Femur (tissue), 1 donor: ENCODE measurements at regions not wholly inside any gene's neighbourhood (a gene's known extent, or its start where the extent isn't known, plus 50 kb on each side); places are given as distances from the start of the nearest gene placed in this dataset.
"Not testable (repeated sequence)": the region's sequence is repeated elsewhere in the genome, so short reads cannot be mapped to it uniquely, and the experiment has no call there.

Experiments used
- DNase-seq: peaks from one replicate; pipeline ENCODE4 v3.0.0-alpha.2; 2017

DNA sequence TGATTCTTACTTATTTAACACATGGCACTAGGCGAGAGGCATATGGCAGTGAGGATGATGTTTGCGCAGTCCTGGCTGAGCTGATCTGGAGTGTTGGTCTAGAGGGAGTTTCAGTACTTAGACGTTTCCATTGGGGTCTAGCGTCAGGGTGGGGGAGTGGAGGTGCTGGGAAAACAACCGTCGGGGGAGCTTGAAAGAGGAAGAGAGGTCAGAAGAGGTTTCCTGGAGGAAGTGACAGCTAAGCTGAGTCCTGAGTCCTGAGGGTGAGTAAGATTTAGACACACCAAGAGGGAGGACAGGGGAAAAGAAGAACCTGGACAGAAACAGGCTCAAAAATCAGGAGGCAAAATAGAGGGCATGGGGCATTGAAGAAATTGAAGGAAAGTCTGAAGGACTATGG is 81.4 kb downstream of the ALOX5AP start:
- DNase-seq, result peak; percentile 18

DNA sequence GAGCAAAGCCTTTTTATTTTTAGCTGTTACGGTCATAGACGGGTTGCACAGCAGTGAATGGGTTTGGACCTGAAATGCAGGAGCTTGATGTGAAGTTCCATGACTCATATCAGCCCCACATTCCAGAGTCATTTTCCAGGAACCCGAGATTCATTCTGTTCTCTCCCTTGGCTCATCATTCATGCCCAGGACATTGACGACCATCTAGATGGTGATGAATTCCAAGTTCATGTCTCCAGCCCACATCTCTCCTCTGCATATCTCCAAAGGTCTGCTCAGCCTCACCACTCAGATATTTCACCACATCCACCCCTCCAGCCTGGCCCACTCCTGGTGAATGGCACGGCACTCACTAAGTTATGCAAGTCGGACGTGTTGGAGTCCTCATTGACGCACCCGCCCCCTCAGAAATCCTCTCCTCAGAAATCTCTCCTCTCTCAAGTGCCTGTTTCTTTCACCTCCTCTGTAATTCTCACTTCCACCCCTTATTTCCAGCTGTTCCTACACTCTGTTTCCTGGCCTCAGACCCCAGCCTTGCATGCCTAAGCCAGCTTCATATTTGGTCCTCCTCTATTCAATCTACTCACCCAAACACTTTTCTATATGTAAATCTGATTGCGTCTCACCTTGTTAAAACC is 83.1 kb downstream of the ALOX5AP start:
- peak; percentile 7 for DNase-seq

DNA sequence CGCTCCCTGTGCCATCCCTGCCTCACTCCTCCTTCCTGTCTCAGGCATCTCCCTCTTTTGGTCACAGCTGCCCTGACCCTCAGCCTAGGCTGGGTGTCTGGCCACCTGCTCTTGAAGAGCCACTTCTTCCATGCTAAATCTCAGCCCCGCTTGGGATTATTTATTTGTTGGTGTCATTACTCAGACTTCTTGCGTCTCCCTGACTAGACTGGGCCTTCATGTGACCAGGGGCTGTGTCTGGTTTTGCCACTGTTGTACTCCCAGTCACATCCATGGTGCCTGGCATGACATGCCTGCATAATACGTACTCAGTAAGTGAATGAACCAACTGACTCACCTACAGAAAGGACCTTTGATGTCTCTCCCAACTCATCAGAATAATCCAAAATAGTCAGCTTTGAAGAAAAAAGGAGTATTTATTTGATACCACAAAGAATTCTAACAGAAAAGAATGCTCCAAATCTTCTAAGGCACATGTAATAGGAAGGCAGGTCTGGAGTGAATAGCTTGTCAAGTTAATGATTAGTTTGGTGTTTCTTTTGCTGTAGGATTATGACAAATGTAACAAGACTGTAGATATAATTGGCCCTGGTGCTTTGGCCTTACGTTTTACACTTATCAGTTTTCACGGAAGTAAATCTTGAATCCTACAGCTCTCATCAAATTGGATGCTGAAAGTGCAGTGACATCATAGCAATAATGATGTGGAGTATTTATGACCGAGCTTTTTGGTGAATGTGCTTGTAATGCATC is 84.0 kb downstream of the ALOX5AP start:
- no peak for DNase-seq

DNA sequence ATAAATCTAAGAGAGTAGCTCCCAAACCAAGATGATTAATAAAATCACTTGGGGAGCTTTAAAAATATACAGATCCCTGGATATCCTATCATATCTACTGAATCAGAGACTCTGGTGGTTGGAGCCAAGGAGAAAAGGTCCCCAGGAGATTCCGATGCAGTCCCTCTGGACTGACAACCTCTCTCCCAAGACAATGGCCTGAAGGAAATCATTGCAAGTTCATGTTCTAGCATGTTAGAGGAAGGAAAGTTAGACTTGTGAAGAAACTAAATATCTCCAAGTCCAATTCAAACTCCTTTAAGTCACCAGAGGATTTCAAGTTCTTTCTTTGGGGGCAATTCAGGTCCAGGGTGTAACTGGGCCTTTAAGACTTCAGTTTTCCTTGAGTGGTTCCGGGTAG is 84.7 kb upstream of the MEDAG start:
- no peak for DNase-seq

DNA sequence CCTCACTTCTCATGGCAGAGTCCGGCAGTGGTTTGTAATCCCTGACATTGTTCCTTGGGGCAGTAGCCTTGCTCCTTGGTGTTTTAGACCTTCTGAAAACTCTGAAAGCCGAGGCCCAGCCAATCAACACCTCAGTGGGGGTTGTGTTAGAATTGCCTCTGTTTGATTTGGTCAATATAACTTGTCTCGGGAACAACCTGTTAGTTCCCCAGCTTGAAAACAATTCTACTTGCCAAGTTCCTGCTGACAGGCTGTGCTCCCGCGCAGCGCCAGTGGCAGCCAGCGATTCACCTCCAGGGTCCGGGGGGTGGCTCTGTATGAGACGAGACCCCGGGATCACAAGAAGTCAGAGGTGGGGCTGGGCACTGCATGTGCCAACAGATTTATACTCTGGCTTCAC is 81.4 kb upstream of the MEDAG start:
- DNase-seq, result no peak

DNA sequence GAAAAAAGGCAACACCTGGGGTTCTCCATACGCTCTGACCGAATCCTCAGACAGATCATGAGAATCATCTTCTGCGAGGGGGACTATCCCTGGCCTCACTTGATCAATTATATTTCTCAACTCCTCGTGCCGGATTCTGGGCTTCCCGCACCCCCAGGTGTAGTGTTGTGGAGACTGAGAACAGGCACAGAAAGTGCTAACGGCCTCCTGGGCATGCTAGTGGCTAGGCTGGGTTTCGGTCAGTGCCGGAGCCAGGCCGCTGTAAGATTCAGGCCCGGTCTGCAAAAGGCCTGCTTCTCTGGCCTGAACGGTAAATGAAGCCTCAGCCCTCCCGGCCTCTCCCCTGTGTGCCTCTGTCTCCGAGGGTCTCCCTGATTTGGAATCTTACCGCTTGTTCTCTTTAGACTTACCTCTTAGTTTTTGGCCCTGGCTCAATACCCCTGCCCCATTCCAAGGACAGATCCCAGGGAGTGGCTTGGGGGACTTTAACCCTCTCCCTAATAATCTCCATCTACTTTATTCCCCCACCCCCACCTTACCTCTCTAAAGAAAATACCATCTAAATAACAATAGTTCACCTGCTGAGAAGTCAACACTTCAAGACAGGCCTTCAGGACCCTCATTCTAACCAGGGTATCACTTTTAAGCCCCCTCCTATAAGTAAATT is 79.0 kb upstream of the MEDAG start:
- DNase-seq, result no peak

DNA sequence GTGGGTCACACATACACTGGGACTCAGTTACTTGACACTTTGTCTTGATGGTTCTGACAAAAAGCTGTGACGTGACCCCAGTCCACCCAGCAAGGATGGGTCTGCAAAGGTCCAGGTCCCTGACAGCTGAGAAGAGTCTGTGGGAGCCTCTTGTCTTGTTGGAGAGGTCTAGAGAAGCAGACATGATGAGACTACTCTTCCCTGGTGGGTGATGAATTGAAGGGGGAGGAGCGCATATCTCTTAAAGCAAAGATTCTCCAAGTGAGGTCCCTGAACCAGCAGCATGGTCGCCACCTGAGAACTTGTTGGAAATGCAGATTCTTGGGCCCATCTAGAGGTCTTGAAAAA is 78.5 kb upstream of the MEDAG start:
- no peak for DNase-seq

DNA sequence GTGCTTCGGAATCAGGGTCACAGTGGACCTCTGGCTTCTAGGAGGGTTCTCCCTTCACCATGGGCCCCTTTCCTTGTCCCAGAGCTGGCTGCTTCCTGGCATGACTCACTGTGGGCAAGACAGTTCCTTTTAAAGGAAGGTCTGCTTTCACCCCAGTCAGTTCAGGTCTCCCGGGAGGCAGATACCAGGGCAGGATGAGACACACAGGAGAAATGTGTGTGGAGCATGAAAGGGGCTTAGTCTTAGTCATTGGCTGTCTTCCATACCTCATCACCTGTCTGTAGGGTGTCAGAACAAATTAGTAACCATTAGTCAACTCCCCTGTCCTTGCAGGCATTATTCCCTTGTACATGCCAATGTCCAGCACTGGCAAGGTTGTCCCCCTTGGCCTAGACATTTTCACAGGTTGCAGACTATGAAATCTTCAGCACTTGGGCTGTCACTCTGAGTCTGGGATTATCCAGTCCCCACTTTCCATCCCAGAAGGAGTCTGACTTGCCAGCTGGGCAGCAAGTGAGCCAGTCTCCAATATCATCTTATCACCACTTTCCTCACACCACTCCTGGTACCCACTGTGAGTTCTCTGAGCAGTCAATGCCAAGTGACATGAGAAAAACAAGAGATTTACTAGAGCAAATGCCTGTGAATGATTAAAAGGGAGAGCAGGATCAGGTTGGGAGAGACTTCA is 76.8 kb upstream of the MEDAG start:
- DNase-seq, result no peak

DNA sequence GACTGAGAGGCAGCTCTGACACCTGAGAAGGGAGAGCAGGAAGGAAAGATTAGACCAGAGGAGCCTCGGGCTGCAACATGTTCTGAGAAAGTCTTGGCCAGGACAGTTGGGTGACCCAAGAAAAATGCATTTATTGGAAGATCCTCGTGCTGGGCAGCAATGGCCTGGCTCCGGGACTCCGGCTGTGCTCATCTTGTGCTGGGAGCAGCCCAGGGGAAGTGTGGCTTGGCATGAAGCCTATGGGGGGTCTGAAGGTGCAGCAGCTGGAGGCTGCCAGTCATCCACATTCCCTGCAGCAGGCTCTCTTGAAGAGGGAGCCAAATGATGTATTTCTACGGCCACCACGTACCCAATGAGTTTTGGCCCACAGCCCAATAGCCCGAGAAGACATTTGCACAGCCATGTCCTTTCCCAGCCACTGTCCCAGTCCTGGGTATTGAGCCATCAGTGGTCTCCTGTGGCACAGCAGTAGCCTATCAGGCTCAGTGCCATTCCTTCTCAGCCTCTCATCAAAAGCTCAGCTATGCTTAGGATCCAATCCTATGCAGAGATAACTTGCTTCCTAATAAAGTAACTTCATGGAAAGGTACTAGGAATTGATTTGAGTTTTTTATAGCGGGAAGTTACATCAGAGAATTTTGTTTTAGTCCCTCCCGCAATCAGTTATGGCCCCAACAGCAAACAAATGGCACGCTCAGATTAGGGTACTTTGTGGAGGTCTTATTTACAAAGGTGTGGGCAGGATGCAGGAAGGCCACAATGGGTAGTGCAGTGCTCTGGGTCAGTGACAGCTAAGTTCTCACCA is 76.0 kb upstream of the MEDAG start:
- no peak for DNase-seq

DNA sequence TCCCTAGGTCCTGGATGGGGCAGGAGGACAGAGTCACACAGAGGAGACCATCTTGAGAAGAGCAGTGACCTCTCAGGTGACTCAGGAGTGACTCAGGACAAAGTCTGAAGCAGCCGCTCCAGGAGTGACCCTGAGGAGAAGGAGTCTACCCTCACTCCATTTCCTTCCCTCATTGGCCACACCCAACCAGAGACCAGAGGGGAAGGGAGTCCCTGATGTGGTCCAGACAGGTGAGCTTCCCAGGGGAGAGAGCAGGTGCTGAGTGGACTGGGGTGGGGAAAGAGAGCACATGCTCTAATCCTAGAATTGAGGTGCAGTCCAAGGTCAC is 75.5 kb upstream of the MEDAG start:
- no peak for DNase-seq

DNA sequence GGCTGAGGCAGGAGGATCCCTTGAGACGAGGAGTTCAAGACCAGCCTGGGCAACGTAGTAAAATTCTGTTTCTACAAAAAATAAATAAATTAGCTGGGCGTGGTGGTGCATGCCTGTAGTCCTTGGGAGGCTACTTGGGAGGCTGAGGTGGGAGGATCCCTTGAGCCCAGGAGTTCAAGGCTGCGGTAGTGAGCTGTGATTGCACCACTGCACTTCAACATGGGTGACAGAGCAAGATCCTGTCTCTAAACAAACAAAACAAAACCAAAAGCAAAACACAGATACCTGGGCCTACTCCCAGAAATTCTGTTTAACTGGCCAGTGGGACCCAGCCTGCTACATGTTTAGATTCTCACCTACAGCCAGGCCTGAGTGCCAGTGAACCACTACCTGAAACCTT is 74.6 kb upstream of the MEDAG start:
- DNase-seq, result no peak

DNA sequence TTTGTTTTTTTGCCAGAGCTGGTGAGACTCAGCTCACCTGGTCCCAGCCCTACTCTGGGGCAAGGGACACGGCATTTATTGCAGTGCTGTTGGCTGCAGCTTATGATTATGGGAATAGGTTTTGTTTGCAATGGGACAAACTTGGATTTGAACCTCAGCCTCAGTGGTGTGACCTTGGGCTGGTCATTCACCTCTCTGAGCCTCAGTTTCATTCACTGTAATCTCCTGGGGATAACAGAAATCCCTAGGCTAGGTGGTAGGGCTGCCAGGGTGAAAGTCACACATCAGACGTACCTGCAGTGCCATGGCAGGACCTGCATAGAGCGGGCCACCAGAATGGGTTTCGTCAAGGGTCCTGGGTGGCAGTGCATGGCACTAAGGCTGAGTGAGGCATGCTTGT is 73.7 kb upstream of the MEDAG start:
- no peak for DNase-seq

DNA sequence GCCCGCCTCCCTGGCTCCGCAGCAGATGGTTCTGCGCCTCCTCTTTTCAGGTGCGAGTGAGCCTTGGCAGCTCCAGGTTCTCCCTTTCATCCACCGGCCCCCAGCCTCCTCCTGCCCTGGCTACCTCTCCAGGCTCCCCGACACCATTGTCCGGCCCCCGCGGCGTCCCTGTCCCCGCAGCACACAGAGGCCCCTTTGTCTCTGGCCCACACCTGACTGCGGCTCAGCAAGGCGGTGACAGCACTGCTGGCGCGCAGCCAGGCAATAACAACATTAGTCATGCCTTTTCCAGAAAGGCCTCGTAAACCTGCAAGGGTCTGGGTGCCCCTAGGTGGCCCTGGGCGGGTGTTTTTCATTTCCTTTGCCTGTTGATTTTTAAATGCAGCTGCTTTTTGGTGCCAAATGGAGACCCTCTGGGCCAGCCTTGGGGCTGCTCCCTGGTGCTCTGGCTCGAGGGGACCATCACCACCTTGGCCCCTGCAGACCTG is 73.2 kb upstream of the MEDAG start:
- DNase-seq, result peak; percentile 63

DNA sequence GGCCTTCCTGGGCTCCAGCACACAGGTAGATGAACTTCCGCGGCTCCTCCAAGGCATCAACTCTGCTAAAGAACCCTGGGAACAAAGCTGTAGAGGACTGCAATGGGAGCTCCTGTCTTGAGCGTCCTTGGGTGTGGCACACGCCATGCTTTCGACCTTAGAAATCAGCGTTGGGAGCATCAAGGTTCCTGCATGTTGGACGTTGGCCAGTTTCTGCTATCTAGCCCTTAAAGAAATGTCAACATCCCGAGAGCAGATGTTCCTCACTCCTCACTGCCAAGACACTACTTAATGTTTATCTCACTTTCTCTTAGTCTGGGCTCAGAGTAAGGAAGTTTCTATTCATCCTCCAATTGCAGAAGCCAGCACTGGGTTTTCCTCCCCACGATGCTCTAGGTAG is 70.6 kb upstream of the MEDAG start:
- DNase-seq, result no peak

DNA sequence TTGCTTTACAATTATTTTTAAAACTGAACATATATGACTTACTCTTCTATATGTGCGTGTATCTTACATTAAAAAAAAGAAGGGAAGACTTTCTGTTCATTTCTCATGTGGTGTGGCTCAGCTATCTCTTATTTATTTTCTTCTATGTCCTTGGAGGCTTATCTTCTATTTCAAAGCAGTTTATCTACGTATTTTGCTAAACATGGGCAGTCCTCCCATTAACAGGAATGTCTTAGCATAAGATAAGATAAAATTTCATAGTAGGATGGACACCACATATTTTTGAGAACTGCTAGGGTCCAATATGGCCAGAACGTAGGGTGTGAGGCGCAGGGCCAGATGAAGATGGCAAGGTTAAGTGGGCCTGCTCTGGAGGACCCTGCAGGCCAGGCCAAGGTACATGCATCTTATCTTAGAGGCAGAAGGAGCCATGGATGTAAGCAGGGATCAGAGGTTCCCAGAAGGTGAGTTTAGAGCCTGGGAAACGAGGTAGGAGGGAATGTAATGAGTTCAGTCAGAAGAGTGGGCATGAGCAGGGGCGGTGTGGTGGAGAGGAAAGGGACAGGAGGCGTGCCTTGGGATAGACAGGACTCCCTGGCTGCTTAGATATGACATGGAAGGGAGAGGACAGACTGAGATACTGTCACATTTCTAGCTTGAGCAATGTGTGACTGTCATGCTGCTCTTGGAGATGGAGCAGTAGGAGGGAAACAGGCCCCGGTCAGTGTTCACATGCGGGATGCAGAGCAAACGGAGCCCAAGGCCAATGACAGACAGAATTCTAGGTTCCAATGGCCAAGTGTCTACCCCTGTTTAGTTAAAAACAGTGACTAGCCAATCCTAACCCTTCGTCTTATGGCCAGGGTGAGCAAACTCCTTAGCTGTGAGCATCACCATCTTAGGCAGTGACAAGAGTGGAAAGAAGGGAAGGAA is 68.6 kb upstream of the MEDAG start:
- no peak for DNase-seq

DNA sequence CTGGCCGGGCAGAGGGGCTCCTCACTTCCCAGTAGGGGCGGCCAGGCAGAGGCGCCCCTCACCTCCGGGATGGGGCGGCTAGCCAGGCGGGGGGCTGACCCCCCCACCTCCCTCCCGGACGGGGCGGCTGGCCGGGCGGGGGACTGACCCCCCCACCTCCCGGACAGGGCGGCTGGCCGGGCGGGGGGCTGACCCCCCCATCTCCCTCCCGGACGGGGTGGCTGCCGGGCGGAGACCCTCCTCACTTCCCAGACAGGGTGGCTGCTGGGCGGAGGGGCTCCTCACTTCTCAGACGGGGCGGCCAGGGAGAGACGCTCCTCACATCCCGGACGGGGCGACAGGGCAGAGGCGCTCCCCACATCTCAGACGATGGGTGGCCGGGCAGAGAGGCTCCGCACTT is 66.4 kb upstream of the MEDAG start:
- not testable (repeated sequence) for DNase-seq

DNA sequence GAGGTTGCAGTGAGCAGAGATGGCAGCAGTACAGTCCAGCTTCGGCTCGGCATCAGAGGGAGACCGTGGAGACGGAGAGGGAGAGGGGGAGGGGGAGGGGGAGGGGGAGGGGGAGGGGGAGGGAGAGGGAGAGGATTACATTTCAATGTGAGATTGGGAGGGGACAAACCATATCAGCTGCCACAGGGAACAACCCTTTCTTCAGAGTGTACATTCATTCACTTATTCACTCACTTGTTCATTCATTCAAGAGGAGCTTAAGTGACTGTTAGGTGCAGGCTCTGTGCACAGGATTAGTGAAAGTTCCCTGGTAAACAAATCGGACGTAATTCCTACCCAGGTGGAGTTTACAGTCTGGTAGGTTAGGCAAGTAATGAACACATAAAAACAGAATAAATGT is 65.6 kb upstream of the MEDAG start:
- no peak for DNase-seq

DNA sequence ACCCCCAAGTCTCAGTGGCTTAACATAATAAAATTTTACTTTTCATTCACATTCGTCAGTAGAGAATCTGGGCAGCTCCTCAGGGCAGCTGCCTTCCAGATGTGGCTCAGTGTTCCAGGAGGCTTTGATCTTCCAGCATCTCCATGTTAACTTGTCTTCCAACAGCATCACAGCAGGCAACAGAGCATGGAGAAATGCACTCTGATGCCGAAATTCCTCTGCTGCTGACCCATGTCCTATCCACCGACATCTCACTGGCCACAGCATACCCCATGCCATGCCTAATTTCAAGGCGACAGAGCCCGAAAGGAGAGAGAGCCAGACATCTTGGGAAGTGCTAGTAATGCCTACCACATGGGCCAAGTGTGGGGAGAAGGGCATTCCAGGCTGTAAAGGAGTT is 64.9 kb upstream of the MEDAG start:
- no peak for DNase-seq

DNA sequence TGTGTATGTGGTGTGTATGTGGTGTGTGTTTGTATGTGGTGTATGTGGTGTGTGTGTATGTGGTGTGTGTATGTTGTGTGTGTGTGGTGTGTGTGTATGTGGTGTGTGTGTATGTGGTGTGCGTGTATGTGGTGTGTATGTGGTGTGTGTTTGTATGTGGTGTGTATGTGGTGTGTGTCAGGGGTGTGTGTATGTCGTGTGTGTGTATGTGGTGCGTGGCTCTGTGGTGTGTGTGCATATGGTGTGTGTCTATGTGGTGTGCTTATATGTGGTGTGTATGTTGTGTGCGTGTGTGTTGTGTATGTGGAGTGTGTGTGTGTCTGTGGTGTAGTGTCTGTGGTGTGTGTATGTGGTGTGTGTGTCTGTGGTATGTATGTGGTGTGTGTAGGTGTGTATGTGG is 62.5 kb upstream of the MEDAG start:
- no peak for DNase-seq

DNA sequence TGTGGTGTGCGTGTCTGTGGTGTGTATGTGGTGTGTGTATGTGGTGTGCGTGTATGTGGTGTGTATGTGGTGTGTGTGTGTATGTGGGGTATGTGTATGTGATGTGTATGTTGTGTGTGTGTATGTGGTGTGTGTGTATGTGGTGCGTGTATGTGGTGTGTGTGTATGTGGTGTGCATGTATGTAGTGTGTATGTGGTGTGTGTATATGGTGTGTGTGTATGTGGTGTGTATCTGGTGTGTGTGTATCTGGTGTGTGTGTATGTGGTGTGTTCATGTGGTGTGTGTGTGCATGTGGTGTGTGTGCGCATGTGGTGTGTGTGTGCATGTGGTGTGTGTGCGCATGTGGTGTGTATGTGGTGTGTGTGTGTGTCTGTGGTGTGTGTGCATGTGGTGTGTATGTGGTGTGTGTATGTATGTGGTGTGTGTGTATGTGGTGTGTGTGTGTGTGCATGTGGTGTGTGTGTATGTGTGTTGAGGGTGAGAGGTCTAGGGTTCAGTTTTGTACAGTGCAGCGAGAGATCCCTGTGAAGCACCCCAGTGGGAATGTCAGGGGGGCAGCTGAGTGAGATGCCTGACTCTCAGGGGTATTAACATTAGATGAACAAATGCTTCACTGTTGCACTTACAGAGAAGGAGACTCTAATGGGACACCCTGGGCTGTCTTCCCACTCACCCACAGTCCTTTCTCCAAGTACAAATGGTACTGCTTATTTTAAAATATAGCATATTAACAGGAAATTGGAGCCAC is 61.3 kb upstream of the MEDAG start:
- no peak for DNase-seq
